ENCODE measurements at regions not wholly inside any gene's neighbourhood (a gene's known extent, or its start where the extent isn't known, plus 50 kb on each side); places are given as distances from the start of the nearest gene placed in this dataset.

GRCh38 chr1:71269179-71269578, 188.3 kb upstream of the ZRANB2 start:
- DNase-seq (ENCODE audit: low read depth, low spot score) (no peak), ATAC-seq (no peak)
- Histone ChIP-seq H3K27me3 (ENCODE audit: control insufficient read depth, insufficient read depth, low read length) (no peaks in the 10 kb centered on the region), H3K9me3 (ENCODE audit: control insufficient read depth, insufficient read depth, low read depth, low read length) (no peaks in the 10 kb centered on the region), H3K4me1 (ENCODE audit: control insufficient read depth, insufficient read depth, low read length) (no peaks in the 10 kb centered on the region), H3K27ac (ENCODE audit: low read length) (no peak overlapping the region), H3K36me3 (ENCODE audit: control insufficient read depth, insufficient read depth, low read length) (no peaks in the 10 kb centered on the region), H3K4me3 (ENCODE audit: low read depth in 2 of 2, low read length in 2 of 2) (no peak overlapping the region)
- in situ Hi-C loops (cut with HindIII; ENCODE audit: low pct_unique_long_range_greater_than_20kb, low sequenced_read_pairs): no loop called here
- no peak for TF ChIP-seq CTCF (IDR thresholded peaks at IDR 0.05)
- no peak for TF ChIP-seq TCF7L2 (IDR thresholded peaks at IDR 0.05; ENCODE audit: low read depth, low read length)
- no peak for TF ChIP-seq POLR2AphosphoS5 (IDR thresholded peaks at IDR 0.05; ENCODE audit: low read depth, low read length)
- TF ChIP-seq REST (IDR thresholded peaks at IDR 0.05; ENCODE audit: insufficient read depth in 1 of 2, low read depth in 2 of 2, low read length in 1 of 2): no peak
- no peak for TF ChIP-seq SIN3A (IDR thresholded peaks at IDR 0.05; ENCODE audit: borderline replicate concordance, insufficient read depth, low read depth, low read length)
- ChIA-PET CTCF (no interaction called here), POLR2A (no interaction called here)
- intact Hi-C loops (cut with micrococcal nuclease; ENCODE audit: unreplicated experiment): no loop called here
- no TSS peak for BruUV-seq (replicated peaks)

GRCh38 chr1:71267220-71267619, 186.4 kb upstream of the ZRANB2 start:
- no peak for TF ChIP-seq CTCF (IDR thresholded peaks at IDR 0.05)
- no peak for TF ChIP-seq POLR2AphosphoS5 (IDR thresholded peaks at IDR 0.05; ENCODE audit: low read depth, low read length)
- TF ChIP-seq REST (IDR thresholded peaks at IDR 0.05; ENCODE audit: insufficient read depth in 1 of 2, low read depth in 2 of 2, low read length in 1 of 2): no peak
- TF ChIP-seq SIN3A (IDR thresholded peaks at IDR 0.05; ENCODE audit: borderline replicate concordance, insufficient read depth, low read depth, low read length): no peak
- Histone ChIP-seq H3K27ac (ENCODE audit: low read length) (no peak overlapping the region), H3K4me1 (ENCODE audit: control insufficient read depth, insufficient read depth, low read length) (no peaks in the 10 kb centered on the region), H3K27me3 (ENCODE audit: control insufficient read depth, insufficient read depth, low read length) (no peaks in the 10 kb centered on the region), H3K9me3 (ENCODE audit: control insufficient read depth, insufficient read depth, low read depth, low read length) (no peaks in the 10 kb centered on the region), H3K4me3 (ENCODE audit: low read depth in 2 of 2, low read length in 2 of 2) (no peak overlapping the region), H3K36me3 (ENCODE audit: control insufficient read depth, insufficient read depth, low read length) (no peaks in the 10 kb centered on the region)
- ATAC-seq (no peak), DNase-seq (ENCODE audit: low read depth, low spot score) (no peak)
- BruUV-seq (replicated peaks): no TSS peak
- in situ Hi-C loops (cut with HindIII; ENCODE audit: low pct_unique_long_range_greater_than_20kb, low sequenced_read_pairs): no loop called here
- ChIA-PET CTCF (no interaction called here), POLR2A (no interaction called here)
- intact Hi-C loops (cut with micrococcal nuclease; ENCODE audit: unreplicated experiment): no loop called here
